D721Med (cell line): ENCODE measurements at regions not wholly inside any gene's neighbourhood (a gene's known extent, or its start where the extent isn't known, plus 50 kb on each side); places are given as distances from the start of the nearest gene placed in this dataset.
"Not testable (repeated sequence)": the region's sequence is repeated elsewhere in the genome, so short reads cannot be mapped to it uniquely, and the experiment has no call there.

Experiments used
- DNase-seq: peaks from one replicate; pipeline ENCODE4 v3.0.0; 2011; ENCODE audit warnings: low spot score; ENCODE audit not compliant: insufficient read length
- FAIRE-seq: peaks from 2 replicates; lab custom pipeline; 2011; peaks lifted over from hg19 to GRCh38; lab: Jason Lieb, UNC
- TF ChIP-seq, protein P1 (sequence below): IDR thresholded peaks from 2 replicates; pipeline ENCODE4 v1.5.1; 2012; ENCODE audit warnings: mild to moderate bottlenecking, control low read depth; ENCODE audit not compliant: insufficient read depth; ENCODE audit errors: missing control alignments

GRCh38 chr7:81462672-81463071 is 307.2 kb downstream of the HGF start:
- peak; percentile 16 for FAIRE-seq
- TF ChIP-seq, protein P1, sequence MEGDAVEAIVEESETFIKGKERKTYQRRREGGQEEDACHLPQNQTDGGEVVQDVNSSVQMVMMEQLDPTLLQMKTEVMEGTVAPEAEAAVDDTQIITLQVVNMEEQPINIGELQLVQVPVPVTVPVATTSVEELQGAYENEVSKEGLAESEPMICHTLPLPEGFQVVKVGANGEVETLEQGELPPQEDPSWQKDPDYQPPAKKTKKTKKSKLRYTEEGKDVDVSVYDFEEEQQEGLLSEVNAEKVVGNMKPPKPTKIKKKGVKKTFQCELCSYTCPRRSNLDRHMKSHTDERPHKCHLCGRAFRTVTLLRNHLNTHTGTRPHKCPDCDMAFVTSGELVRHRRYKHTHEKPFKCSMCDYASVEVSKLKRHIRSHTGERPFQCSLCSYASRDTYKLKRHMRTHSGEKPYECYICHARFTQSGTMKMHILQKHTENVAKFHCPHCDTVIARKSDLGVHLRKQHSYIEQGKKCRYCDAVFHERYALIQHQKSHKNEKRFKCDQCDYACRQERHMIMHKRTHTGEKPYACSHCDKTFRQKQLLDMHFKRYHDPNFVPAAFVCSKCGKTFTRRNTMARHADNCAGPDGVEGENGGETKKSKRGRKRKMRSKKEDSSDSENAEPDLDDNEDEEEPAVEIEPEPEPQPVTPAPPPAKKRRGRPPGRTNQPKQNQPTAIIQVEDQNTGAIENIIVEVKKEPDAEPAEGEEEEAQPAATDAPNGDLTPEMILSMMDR = no peak
- no peak for DNase-seq

- FAIRE-seq (no peak), DNase-seq (no peak)
- TF ChIP-seq, protein P1 = no peak
These were observed 309.4 kb downstream of the HGF start for GRCh38 chr7:81460250-81461045.

DNA sequence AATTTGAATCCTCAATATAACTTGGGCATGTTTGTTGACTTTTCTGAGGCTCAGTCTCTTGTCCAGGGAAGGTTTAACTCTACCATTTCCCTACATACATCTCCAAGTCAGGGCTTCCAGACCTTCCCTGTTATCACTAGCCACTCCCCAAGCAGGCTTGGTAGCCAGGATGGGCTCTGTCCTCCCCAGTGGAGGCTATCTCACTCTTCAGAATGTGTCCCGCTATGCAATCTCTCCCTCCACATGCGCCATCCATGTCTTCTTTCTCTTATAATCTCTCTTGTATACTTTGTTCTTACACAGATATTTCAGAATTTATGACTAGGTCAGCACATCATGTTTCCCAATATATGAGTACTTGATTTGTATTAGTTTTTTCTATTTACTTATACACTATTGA is 310.4 kb downstream of the HGF start:
- TF ChIP-seq, protein P1 = no peak
- no peak for FAIRE-seq
- DNase-seq = no peak

- TF ChIP-seq, protein P1 = peak; percentile 50
- FAIRE-seq (no peak), DNase-seq (no peak)
These were observed 311.9 kb downstream of the HGF start for GRCh38 chr7:81457852-81458522.

- DNase-seq, FAIRE-seq: not testable (repeated sequence)
These were observed 316.1 kb downstream of the HGF start for GRCh38 chr7:81453770-81454169.

DNA sequence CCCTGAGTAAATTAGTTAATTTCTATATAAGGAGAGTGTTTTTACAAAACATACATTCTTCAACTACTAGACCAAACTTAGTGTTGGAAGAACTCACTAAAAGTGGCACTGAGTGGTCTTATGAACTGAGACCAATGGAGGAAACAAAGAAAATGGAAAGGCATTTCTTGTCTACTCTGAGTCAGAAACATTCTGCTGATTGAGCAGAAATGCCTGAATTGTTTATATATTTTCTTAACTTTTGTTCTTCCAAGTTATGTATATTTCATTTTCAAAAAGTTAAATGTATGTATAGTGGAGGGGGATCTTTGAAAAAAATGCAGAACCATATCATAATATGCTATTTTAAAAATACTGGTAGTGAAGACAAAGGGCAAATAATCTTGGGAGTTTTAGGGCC is 320.7 kb downstream of the HGF start:
- TF ChIP-seq, protein P1 = no peak
- no peak for DNase-seq
- no peak for FAIRE-seq

GRCh38 chr7:81447351-81447952 is 322.4 kb downstream of the HGF start:
- peak; percentile 92 for FAIRE-seq
- TF ChIP-seq, protein P1 = peak; percentile 62

More at GRCh38 chr7:81447351-81447952, 322.4 kb downstream of the HGF start:
- DNase-seq = no peak
